NCI-H1436 (cell line): ENCODE measurements at regions not wholly inside any gene's neighbourhood (a gene's known extent, or its start where the extent isn't known, plus 50 kb on each side); places are given as distances from the start of the nearest gene placed in this dataset.
"Not testable (repeated sequence)": the region's sequence is repeated elsewhere in the genome, so short reads cannot be mapped to it uniquely, and the experiment has no call there.

Experiments used
- DNase-seq: peaks from one replicate; lab custom pipeline; 2025; lab: John Stamatoyannopoulos, UW

GRCh38 chr1:168826269-168826668, 97.3 kb upstream of the DPT start:
- DNase-seq: no peak

DNA sequence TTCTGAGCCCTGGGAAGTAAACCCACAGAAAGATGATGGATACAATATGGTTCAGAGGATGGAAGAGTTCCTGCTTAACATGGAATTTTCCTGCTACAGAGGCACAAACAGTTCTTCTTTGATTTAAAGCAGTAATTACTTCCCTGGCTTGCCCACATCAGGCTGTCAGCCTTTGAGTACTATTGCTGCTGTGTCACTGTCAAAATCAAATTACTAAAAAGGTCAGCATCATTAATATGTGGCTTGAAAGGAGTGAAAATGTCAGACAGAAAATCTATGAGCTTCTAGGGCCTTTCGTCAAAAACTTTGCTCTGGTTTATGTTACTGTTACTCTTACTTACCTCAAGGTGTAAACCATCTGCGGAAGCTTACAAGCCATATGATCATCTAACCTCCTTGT, 98.6 kb upstream of the DPT start:
- no peak for DNase-seq

DNA sequence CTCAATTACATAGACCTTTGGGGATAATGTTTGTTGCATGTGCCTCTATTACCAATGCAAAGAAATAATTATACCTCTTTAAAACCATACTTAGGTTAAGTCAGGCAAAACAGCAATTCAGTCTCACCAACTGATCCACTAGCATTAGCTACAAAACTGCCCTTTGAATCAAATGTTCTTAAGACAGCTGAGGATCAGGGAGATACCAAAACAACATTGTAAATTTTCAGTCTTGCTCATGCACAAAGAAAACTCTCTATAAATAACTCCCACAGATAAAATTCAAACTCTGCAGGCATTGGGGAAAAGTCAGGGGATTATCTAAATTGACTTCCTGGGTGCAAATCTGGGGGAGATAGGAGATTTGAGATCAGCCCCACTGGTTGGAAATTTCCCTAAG, 100.9 kb upstream of the DPT start:
- DNase-seq: no peak

- no peak for DNase-seq
Measured at GRCh38 chr1:168830562-168830961, 101.6 kb upstream of the DPT start.

- no peak for DNase-seq
Measured at GRCh38 chr1:168832661-168833060, 103.7 kb upstream of the DPT start.

- DNase-seq: no peak
Measured at GRCh38 chr1:168833362-168833761, 104.4 kb upstream of the DPT start.

DNA sequence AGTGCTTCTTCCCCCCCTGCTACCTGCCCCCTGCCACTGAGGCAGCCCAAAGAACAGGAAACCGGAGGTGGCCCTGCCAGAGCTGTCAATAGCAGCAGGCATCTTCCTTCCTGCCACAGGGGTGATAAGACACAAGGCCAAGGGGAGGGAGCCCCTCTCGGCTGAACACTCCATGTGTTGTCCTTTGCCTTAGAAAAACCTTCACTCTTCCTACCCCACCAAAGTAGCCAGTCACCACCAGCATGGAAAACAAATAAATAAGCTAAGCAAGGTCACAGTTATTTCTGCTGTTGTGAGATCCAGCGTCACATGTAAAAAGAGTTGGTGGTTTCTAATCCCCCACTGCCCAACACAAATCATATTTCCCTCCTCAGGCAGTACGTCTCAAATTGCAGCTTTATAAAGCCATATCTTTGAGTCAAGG, 104.8 kb upstream of the DPT start:
- DNase-seq: no peak

DNA sequence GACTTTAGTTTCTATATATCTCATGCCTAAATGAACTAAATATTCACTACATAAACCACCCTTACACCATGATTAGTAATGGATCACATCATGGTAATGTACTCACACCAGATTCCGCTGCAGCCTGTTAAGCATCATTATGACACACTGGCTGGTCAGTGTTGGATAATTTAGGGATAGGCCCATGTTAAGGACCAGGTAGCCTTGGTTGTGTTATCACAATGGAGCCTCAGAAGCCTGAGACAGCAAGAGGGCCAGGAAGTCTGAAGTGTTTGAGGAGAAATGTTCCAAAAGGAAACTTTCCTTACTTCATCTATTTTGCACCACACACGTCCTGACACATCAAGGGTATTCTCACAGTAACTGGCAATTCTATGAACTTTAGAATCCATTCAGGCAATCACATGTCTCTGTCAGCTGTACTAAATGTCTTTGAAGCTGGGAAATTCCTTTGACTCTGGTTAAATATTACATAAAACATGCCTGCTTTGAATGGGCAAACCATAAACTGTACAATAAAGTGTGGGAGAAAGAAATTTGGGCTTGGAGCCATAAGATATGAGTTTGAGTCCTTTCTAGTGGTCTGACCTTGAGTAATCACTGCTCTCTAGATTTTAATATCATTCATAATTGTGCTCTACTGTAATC, 105.3 kb upstream of the DPT start:
- DNase-seq: no peak

DNA sequence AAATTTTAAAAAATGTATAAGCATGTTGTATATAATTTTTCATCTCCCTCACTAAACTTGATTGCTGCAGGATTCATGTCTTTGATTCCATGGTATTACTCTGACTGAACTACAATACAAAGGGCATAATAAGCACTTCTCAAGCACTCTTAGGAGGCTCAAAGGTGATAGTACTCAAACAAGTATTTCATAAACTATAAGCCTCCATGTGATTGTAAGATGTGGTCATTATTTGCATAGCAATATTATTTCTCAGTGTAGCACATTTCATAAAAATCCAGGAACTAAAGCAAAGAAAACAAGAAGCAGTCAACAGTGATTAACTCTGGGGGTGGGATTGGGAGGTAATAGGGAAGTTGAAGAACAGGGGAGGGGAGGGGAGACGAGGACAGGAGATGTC, 106.2 kb upstream of the DPT start:
- no peak for DNase-seq

DNA sequence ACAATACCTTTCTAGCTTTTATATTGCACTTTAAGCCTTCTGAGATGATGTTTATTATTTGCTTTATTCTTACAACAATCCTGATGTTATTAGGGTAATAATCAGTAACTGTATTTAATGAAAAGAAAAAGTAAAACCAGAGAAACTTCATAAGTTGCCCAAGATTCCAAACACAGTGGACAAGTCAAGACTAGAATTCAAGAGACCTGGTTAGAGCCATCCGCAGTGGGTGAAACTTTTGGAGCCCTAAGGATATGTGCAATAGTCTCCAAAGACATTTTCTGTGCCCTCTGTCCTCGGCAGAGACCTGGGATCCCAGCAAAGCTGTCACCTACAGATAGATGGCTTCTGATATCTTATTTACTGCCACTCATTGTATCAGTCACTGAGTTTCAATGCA, 106.8 kb upstream of the DPT start:
- DNase-seq: no peak

DNA sequence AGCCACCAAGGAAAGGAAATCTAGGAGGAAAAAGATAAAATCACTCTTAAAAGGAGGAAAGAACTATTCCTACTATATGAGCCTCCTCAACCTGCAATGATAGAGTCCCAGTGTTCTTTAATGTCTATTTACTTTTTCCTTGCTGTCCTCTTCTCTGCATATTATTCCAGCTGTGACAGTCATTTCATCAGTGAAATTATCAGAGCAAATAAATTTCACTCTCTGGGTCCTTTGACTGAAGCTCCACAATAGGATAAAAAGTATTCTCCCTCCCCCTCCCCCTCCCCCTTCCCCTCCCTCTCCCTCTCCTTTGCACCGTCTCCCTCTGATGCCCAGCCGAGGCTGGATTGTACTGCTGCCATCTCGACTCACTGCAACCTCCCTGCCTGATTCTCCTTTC, 107.5 kb upstream of the DPT start:
- no peak for DNase-seq

- DNase-seq: not testable (repeated sequence)
Measured at GRCh38 chr1:168837230-168837629, 108.2 kb upstream of the DPT start.

- DNase-seq: no peak
Measured at GRCh38 chr1:168842306-168842705, 113.3 kb upstream of the DPT start.

GRCh38 chr1:168842916-168843315, 113.9 kb upstream of the DPT start:
- DNase-seq: no peak

DNA sequence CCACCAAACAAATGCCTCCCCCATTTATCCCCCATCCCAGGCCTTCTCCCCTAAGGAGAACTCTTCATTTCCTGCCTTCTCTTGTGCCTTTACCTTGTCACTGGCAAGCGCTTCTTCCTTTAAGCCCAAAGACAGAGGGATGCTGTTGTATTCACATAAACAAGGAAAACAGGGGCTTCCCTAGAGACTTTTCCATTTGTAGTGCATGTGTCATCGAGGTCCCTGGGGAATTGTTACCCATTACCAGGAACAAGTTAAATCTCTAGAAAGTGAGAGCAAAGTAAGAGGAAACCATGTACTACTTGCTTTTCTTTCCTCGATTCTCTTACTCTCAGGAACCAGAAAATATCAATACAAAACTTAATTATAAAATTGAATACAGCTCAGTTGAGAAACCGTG, 114.4 kb upstream of the DPT start:
- no peak for DNase-seq

- DNase-seq: no peak
Measured at GRCh38 chr1:168843950-168844349, 114.9 kb upstream of the DPT start.

DNA sequence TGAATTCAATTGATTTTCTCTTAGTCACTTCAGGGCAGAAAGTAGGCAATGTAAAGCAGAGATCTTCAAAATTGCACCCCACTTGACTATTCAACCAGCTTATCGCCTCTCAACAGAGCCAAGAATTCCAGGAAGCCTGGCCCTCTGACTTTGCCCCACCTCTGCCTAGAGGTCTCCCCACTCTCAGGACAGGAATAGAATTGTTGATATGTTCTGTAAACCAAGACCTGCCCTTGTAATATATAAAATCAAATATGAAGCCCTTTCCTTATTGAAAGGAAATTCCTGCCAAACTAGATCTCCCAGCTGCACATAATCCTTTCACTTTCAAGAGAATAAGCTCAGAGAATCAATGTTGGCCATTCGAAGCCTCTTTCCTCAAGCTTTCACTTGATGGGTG, 116.1 kb upstream of the DPT start:
- DNase-seq: no peak

DNA sequence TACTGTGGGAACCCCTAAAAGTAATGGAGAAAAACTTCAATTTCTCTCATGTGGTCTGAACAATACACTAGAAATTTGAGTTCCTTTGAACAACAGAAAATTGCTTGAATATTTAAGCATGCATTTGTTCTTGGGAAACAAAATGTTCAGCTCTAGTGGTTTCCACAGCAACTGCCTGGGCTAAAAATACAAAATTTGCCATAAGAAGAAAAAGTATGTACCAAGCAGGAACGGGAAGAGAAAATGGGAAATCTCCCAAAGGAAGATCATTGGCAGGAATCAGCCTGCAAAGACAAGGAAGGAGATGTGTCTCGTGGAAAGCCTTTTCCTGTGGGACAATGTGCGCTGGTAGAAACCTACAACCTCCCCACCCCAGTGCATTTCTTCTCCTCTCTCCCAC, 119.0 kb upstream of the DPT start:
- DNase-seq: no peak

- no peak for DNase-seq
Measured at GRCh38 chr1:168861421-168862004, 132.5 kb upstream of the DPT start.

- DNase-seq: no peak
Measured at GRCh38 chr1:168863772-168864171, 134.8 kb upstream of the DPT start.

GRCh38 chr1:168864266-168864665, 135.3 kb upstream of the DPT start:
- DNase-seq: no peak

DNA sequence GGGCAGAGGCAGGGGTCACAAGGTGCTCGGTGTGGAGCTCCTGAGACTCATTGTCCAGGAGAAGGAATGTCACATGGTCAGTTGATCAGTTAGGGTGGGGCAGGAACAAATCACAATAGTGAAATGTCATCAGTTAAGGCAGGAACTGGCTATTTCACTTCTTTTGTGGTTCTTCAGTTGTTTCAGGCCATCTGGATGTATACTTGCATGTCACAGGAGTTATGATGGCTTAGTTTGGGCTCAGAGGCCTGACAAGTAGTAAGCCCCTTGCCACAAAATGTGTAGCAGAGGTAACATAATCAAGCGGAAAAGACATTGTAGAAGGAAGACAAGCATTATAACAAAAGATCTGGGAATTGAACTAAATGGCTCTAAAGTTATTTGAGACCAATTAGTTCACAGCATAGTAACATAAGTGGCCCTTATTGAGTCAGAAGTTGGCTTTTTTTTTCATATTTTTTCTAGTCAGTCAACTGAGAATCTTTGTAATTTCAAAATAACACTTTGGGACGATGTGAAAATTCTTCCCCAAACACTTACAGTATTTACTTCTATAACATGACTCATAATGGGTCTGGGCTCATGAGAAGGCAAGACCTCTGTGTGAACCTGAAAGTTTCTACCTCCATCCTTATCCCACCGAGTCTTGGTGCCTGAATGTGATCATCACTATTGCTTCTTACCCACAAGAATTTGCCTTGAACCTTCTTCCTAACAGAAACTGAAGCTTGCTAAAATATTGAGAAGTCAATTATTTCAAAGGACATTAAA, 137.0 kb upstream of the DPT start:
- DNase-seq: no peak

DNA sequence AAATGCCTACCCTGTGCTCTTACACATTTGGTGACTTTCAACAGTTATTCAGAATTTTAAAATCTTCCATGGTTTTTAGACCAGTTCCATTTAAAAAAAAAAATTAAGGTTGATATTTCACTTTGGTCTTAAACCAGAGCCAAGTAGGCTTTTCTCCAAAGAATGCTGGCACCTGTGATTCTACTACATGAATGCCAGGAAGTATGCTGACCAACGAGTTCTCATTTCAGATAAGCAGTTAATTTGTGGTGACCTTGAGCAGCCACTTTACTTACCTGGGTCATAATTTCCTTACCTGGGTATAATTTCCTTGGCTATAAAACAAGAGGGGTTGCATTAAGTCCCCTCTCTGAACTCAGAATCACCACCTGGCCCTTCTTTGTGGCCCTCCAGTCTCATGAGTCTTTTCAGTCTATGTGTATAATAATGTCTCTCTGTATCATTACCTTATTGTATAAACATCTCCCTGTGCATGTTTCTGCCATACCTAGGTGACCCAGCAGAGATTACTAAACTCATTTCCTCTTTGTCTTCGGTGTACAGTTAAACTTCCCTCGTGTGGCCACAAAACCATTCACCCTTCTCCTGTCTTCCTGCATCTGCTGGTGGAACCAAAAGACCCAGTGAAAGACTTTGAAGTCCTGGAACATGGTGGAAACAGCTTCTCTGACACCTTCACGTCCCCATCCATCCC, 139.1 kb upstream of the DPT start:
- no peak for DNase-seq
